Skin of body (tissue), 1 donor: ENCODE measurements at regions not wholly inside any gene's neighbourhood (a gene's known extent, or its start where the extent isn't known, plus 50 kb on each side); places are given as distances from the start of the nearest gene placed in this dataset.
"Not testable (repeated sequence)": the region's sequence is repeated elsewhere in the genome, so short reads cannot be mapped to it uniquely, and the experiment has no call there.

Experiments used
- DNase-seq: peaks from one replicate; lab custom pipeline; 2025; lab: John Stamatoyannopoulos, UW

DNA sequence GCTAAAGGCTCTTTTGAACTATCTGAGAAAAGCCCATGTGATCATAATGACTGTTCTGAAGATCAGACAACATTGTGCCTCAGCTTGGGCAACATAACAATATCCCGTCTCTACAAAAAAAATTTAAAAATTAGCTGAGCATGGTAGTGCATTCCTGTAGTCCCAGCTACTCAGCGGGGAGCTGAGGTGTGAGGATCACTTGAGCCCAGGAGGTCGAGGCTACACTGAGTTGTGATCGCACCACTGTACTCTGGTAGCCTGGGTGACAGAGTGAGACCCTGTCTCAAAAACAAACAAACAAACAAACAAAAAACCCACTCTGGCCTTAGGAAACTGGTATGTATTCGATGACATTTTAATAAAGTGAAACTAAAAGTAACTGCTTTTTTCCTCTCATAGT, 1526.8 kb upstream of the TENM4 start:
- no peak for DNase-seq

DNA sequence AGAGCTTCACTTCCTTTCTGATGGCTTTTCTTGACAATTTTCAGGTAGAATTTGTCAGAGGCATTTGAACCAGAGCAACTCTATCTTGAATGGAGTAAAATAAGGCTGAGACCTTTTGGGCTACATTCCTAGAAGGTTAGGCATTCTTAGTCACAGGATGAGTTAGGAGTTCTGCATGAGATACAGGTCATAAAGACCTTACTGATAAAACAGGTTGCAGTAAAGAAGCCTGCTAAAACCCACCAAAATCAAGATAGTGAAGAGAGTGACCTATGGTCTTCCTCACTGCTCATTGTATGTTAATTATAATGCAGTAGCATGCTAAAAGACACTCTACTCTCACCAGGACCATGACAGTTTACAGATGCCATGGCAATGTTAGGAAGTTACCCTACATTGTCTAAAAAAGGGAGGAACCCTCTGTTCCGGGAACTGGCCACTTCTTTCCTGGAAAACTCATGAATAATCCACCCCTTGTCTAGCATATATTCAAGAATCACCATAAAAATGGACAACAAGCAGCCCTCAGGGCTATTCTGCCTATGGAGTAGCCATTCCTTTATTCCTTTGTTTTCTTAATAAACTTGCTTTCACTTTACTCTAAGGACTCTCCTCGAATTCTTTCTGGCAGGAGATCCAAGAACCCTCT, 1519.7 kb upstream of the TENM4 start:
- no peak for DNase-seq

DNA sequence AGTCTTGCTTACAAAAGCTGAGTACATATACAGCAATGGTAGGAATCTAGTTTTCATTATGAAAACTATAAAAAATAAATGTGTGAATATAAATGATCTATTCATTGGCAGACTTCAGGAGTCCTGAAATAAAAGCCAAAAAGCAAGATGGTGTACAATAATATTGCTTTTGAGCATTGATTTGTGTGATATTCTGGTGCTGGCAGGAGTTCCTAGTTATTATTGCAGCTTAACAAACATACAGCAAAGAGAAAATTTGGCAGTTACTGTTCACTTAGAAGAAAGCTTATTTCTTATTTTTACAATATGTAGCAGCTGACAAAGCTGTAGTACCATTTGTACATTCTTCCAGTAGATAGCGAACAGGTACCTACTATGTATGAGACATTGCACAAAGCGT, 1518.9 kb upstream of the TENM4 start:
- DNase-seq: peak; percentile 31

DNA sequence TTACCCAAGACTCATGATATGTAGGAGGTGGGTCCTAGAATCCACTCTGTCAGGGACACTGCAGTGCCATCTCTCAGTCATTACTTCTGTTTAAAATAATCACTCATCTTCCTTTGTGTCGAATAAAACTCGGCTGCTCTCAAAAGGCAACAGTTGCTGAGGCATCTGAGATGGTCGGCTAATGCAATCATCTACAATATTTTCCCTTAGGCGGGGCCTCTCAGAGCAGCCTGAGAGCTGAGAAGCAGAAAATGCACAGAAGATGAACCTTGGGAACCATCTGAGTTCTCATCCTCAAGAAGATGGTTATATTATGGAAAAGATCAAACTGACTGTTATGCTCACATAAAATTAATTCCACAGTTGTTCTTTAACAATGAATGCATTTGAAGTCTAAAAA, 1518.2 kb upstream of the TENM4 start:
- DNase-seq: peak; percentile 19

DNA sequence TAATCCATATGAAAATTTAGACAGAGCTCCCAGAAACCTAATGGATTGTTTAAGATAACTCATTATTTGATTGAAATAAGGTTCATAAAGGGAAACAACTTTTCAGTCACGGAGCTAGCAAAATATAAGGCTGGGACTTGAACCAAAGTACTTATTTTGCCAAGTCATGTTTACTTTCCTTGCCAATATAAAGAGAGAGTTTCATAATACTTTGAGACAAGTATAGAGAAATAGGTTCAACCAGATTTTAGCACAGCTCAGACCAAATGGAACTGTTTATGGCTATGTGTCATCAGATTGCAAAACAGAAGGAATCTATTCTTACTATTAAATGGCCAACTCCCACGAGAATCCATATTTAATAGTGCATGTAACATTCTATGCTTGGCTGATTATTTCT, 1517.5 kb upstream of the TENM4 start:
- peak; percentile 92 for DNase-seq

DNA sequence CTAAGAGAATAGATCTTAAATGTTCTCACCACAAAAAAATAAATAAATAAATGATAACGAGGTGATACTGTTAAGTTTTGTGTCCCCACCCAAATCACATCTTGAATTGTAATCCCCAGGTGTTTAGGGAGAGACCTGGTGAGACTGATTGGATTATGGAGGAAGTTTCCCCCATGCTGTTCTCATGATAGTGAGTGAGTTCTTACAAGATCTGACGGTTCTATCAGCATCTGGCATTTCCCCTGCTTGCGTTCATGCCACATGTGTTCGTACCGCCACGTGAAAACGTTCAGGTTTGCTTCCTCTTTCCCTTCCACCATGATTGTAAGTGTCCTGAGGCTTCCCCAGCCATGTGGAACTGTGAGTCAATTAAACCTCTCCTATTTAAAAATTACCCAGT, 1514.8 kb upstream of the TENM4 start:
- DNase-seq: no peak

DNA sequence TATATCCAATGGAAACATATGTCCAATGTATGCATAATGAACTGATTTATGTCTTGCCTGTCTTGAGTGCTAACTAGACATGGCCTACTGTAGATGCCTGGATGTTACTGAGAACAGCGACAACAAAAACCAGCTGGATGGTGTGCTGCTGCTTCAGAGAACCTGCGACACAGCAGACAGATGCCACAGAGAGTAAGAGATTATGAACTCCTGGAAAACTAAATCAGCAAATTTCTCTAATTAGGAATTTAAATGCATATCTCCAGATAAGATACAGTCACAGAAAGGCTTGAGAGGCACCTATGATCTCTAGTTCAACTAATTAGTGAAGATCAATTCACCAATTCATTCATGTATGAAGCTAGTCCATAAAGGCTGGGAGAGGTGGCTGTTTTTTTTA, 1508.0 kb upstream of the TENM4 start:
- DNase-seq: no peak

DNA sequence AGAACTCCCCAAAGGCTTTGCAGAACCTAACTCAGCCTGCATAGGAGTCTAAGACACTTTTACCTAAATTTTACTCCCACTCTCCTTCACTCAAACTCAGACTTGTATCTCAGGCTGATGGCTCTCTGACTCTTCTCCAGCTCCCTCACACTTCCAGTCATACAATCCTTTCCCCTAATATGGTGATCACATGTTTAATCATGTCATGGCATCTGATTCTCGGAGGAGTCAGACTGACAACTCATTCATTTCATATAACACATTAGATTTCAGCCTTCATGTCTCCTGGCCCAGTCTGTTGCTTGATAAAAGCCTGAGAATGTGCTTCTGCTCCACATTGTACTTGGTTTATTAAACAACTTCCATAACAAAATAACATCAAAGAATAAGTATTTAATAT, 1503.9 kb upstream of the TENM4 start:
- DNase-seq: no peak

DNA sequence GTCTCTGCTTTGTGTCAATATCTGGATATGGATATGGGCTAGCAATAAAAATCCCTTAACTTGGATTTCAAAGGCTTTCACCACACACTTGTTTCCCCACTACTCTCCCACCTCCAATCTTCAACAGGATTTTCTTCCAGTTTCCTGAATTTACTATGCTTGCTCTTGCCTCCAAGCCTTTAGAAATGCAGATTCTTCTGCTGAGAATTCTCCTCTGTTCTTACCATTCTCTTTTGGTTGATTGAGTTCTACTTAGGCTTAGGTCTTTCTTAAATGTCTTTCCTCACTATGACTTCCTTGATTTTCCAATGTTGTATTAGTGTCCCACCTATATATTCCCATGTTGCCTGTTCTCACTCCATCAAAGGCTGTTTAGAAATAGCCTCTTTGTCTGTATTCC, 1502.4 kb upstream of the TENM4 start:
- no peak for DNase-seq

DNA sequence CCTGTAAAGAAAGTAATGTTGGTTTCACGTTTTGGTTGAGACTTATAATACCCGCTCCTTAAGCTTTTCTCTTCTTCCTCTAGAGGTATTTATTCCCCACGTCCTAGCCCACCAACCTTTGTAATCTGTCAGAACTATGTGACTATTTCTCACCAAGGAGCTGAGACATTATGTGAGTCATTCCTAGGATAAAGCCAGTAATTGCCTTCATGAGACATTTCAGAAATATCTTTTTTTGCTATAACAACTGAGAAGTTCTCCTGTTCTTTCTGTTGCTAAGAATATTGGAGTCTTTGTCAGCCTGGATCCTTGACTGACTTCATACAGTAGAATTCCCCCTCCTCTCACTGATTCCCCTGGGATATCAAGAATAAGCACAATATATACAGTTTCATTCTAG, 1497.0 kb upstream of the TENM4 start:
- no peak for DNase-seq

DNA sequence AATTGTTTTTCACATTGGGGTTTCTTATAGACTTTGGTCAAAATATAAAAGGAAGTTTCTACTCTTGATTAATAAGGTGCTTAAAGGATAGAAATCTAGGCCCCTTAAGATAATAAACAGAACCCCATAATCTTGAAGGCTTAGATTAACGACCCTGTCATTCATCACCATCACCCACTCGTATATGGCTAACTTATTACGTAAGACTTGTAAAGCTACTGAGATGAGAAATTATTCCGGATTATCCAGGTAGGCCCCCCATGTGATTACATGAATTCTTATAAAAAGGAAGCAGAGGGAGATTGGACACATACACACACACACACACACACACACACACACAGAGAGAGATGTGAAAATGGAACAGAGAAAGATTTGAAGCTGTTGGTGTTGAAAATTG, 1489.2 kb upstream of the TENM4 start:
- DNase-seq: no peak

DNA sequence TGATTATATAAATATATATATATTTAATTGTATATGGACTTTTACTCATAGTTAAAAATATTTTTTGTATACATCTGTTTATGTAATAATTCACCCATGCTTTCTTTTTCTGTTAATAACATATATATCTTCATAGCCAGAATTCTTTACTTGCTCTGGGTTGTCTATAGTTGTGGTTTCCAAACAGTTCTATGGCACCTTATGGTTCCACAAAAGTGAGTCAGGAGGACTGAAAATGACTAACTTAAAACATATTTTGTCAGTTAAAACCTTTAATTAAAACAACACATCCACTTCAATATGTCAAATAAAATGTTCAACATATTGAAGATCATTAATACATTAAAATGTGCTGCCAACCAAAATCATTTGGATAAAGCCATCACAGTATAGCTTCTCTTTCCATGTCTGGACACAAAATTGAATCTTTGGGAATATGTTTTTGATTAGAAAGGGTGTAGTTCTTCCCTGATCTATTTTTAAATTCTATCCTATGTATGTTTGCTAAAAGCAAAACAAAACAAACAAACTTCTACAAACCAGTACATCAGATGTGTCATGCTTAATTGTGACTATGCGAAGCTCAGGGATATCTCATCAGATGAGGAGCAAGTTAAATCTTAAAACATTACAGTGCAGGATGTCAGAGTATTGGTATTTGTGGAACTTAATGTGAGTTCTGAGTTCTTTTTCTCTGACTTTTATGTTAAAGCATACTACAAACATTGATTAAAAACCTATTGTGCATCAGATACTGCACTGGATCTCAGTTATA, 1488.4 kb upstream of the TENM4 start:
- DNase-seq: no peak

DNA sequence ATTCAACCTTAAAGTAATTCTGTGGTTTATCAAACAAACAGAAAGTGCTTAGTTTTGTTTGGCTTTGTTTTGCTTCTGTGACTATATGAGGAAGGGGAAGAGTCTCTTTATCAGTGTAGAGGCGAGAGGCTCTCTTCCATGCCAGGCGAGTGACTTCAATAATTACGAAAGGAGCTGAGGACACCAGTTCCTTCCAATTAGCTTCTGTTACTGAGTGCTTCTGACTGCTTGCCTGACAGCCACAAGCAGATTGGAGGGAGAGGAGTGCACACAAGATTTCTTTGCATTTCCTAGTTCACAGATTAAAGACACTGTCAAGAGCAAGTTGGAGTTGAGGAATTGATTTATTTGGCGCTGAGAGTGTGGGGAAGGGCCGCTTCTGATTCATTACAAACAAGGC, 1484.5 kb upstream of the TENM4 start:
- DNase-seq: no peak

DNA sequence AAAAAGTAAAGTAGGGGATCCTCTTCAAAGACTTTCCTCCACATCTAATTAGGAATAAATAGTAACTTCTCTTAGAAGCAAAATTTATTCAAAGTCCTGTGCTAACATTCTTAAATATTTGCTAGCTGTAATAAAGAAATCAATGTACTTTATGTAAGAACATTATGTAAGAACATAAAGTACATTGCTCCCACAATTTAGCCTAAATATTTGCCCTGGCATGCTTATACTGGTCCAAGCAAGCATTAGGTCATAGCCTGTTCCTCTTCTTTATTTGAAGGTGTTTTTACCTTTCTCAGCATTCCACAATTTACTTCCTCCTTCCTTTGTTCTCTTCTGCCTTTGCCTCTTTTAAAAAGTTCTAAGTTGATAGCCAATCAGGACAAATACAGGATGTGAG, 1480.5 kb upstream of the TENM4 start:
- not testable (repeated sequence) for DNase-seq

DNA sequence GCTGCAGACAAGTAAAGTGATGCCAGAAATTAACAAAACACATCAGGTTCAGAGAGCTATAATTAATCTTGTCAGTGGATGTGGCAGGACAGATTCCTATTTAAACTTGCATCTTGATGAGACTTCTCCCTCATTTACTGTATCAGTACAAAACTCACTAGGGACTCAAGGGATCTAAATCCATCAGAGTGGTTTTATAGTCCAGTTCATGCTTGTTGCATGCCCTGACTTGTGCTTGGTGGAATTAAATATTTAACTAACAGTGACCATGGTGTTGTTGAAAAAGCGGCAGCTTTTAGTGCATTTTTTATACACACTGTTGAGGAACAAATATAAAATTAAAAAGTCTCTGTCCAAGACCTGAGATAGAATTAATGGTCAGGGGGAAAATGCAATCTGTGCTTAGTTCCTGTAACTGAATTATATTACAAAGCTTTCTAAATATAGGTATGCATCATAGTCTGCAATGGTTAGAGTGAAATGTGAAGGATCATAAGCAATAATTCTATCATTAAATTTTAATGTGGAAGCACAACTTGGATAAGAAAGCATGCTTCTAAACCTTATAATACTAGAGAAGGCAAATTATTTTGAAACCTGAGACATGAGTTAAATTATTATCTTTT, 1475.5 kb upstream of the TENM4 start:
- no peak for DNase-seq

DNA sequence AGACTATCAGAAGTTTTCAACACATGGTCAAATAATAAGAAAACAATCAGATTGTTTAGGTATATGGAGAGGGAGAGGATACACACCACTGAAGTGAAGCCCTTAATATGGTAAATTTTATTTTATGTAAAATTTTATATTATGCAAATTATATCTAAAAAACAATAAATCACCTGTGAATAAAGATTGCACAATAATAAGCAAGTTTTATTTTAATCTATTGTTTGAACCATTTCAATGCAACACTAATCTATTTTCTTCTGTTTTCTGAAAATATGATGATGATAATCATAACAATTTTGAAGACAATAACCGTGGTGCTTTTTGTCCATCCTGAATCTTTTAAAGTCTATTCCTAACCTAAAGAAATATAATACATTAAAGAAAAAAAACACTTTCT, 1473.5 kb upstream of the TENM4 start:
- no peak for DNase-seq

DNA sequence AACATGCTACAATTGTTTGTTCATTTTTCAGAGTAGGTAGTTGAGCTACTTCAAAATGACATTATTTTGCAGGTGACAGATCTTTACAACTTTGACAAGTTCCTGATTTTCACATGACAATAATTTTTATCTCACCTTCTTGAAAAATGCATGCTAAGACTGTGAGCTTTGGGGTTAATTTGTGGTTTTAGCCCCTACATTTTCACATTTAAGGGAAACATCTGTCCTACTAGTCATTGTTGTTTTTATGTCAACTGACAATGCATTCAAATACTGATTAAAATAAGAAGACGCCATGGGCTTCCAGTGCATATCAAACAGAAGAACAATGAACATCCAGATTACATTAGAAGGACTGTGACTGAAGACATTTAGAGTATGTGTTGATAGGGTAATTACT, 1470.8 kb upstream of the TENM4 start:
- no peak for DNase-seq

DNA sequence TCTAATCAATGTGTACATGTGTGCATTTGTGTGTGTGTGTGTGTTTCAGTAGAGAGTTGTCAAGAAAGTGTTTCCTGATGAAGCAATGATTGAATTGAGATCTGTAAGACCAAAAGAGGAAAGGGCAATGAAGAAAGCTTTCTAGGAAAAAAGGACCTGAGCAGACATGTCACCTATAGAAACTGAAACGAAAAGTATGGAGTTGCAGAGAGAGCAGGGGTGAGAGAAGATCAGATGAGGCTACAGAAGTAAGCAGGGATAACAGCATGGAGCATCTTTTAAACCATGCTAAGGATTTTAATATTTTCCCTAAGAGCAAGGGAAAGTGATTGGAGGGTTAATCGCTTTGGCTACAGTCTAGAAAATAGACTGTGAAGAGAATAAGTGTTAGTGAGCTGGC, 1459.4 kb upstream of the TENM4 start:
- no peak for DNase-seq

DNA sequence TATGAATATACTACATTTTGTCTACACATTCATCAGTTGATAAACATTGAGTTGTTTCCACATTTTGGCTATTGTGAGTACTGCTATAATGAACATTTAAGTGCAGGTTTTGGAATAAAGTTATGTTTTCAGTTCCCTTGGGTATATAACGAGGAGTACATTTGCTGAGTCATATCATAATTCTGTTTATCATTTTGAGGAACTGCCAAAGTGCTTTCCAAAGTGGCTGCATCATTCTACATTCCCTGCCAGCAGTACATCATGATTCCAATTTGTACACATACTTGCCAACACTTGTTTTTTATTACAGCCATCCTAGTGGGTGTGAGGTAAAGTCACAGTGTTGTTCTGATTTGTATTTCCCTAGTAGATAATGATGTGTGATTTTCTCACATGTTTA, 1458.6 kb upstream of the TENM4 start:
- peak; percentile 55 for DNase-seq

DNA sequence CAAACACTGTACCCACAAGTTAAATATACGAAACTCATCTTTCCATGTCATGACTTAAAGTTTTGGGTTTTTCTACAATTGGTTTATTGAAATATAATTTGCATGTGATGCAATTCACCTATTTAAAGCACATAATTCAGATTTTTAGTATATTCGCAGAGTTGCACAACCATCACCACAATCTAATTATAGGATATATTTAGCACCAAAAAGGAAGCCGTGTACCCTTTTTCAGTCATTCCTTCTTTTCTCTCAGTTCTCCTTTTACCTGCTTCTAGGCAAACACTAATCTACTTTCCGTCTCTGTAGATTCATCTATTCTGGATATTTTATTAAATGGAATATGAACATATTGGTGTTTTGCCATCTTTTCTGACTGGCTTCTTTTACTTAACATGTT, 1458.1 kb upstream of the TENM4 start:
- DNase-seq: no peak

DNA sequence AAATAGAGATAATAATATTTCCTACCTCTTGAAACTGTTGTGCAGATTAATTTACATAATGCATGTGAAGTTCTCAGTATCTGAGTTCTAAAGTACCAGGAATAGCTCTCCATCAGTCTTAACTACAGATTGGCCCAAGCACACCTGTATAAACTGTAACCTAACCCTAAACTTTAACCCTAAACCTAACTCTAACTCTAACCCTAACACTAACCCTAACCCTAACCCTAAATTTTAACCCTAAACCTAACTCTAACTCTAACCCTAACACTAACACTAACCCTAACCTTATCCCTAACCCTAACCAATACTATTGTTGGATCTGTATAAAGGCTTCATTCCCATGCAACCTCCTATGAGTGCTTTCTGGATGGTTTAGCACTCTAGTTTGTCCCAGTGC, 1445.9 kb upstream of the TENM4 start:
- no peak for DNase-seq

DNA sequence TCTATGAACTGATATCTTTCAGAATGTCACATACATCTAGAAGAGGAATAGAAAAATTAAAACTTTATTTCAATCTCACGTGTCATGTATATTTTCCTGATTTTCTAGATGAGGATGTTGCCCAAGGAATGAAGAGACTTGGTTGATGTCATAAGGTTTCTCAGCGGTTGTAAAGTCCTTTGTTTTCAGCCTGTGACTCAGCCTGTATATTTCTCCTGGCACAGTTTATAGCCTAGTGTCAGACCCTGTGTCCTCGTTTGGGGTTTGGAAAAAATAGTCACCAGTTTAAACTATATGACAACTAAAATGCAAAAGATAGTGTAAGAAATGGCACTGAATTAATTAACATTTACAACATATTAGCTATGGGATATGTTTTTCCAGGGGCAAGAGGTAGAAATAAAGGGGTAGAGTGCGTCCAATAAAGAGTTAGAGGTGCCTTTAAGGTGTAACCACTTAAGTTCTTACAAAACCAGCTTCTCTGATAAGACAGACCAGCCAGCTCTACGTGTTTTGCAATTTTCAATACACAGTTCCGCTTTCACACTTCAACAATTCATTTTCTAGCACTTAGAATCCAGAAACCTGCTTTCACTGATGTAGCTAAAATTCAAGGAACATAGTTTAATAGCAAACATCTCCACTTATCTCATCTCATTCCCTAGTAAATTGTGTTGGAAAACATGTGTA, 1432.6 kb upstream of the TENM4 start:
- DNase-seq: no peak
